ENCODE measurements at regions not wholly inside any gene's neighbourhood (a gene's known extent, or its start where the extent isn't known, plus 50 kb on each side); places are given as distances from the start of the nearest gene placed in this dataset.

DNA sequence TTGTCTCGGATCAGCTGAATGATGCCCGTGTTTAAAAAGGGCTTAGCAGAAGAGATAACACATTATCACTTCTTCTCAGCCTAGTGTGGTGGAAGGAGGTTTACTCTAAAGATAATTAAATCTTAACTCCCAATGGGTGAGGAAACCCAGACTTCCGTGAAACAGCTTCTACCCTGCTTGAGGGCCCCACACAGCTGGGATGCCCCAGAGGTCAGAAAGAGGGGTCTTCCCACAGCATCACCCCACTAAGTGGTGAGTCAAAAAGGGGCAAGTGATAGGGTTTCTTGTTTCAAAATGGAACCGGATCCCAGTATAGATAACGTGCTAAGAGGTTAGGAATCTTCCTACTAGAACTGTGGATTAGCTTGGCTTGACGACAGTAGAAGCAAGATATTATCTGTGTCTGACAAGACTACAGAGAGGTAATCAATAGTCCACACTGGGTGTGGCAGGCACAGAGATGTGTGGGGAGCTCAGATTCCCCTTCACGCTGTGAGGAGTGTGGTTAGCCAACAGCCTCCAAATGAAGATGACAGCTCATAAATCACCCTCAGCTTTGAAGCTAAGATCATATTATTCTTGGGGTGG lies 129.6 kb upstream of the COPS8 start:
- TF ChIP-seq, protein P1, sequence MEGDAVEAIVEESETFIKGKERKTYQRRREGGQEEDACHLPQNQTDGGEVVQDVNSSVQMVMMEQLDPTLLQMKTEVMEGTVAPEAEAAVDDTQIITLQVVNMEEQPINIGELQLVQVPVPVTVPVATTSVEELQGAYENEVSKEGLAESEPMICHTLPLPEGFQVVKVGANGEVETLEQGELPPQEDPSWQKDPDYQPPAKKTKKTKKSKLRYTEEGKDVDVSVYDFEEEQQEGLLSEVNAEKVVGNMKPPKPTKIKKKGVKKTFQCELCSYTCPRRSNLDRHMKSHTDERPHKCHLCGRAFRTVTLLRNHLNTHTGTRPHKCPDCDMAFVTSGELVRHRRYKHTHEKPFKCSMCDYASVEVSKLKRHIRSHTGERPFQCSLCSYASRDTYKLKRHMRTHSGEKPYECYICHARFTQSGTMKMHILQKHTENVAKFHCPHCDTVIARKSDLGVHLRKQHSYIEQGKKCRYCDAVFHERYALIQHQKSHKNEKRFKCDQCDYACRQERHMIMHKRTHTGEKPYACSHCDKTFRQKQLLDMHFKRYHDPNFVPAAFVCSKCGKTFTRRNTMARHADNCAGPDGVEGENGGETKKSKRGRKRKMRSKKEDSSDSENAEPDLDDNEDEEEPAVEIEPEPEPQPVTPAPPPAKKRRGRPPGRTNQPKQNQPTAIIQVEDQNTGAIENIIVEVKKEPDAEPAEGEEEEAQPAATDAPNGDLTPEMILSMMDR (IDR thresholded peaks at IDR 0.05; ENCODE audit: control extremely low read depth in 1 of 3, insufficient read depth in 1 of 3, low read depth in 1 of 3, low read length in 3 of 3): no peak
- TF ChIP-seq RNF2 (IDR thresholded peaks at IDR 0.05; ENCODE audit: borderline replicate concordance, low read depth, low read length, missing control alignments, poor library complexity, severe bottlenecking) (no peak), EGR1 (IDR thresholded peaks at IDR 0.05; ENCODE audit: borderline replicate concordance, low read depth, low read length) (no peak), KDM1A (IDR thresholded peaks at IDR 0.05; ENCODE audit: borderline replicate concordance, low read length) (no peak), CTBP2 (IDR thresholded peaks at IDR 0.05; ENCODE audit: borderline replicate concordance, insufficient read depth, insufficient read length, low read length) (no peak), RAD21 (IDR thresholded peaks at IDR 0.05 in 1 of 2, conservative IDR thresholded peaks at IDR 0.05 in 1 of 2; ENCODE audit: low read depth in 2 of 2, low read length in 2 of 2) (no peak)
- TF ChIP-seq, protein P2, sequence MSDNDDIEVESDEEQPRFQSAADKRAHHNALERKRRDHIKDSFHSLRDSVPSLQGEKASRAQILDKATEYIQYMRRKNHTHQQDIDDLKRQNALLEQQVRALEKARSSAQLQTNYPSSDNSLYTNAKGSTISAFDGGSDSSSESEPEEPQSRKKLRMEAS (IDR thresholded peaks at IDR 0.05): no peak

All from H1 (cell line).